ENCODE measurements at regions not wholly inside any gene's neighbourhood (a gene's known extent, or its start where the extent isn't known, plus 50 kb on each side); places are given as distances from the start of the nearest gene placed in this dataset.

- TF ChIP-seq CTCF (conservative IDR thresholded peaks at IDR 0.05 in 1 of 2, IDR thresholded peaks at IDR 0.05 in 1 of 2; ENCODE audit: extremely low read depth in 1 of 2, insufficient read depth in 1 of 2, low read depth in 1 of 2, low read length in 2 of 2) (no peak), EZH2 (IDR thresholded peaks at IDR 0.05; ENCODE audit: borderline replicate concordance, low read length) (no peak)
Measured at GRCh38 chr9:23319092-23319491, 506.9 kb downstream of the ELAVL2 start.
